Esophagus squamous epithelium (tissue), 4 donors: ENCODE measurements at regions not wholly inside any gene's neighbourhood (a gene's known extent, or its start where the extent isn't known, plus 50 kb on each side); places are given as distances from the start of the nearest gene placed in this dataset.

Experiments used
- POLR2A ChIP-seq, 4 donors: fragments of 450-650 bp; IDR thresholded peaks; one replicate each; pipeline ENCODE4 v1.6.1; 2017; ENCODE audit warnings: antibody characterized with exemption in 4 of 4, mild to moderate bottlenecking in 4 of 4, moderate library complexity in 3 of 4
- TF ChIP-seq, protein P1 (sequence below), 6 experiments: fragments of 450-650 bp in 4 of 6; fragments of 200-600 bp in 2 of 6; sonication (generic) in 2 of 6; IDR thresholded peaks; one replicate each; pipeline ENCODE4 v1.5.1; 2016 to 2019; ENCODE audit warnings: antibody characterized with exemption in 6 of 6, mild to moderate bottlenecking in 4 of 6, moderate library complexity in 4 of 6

DNA sequence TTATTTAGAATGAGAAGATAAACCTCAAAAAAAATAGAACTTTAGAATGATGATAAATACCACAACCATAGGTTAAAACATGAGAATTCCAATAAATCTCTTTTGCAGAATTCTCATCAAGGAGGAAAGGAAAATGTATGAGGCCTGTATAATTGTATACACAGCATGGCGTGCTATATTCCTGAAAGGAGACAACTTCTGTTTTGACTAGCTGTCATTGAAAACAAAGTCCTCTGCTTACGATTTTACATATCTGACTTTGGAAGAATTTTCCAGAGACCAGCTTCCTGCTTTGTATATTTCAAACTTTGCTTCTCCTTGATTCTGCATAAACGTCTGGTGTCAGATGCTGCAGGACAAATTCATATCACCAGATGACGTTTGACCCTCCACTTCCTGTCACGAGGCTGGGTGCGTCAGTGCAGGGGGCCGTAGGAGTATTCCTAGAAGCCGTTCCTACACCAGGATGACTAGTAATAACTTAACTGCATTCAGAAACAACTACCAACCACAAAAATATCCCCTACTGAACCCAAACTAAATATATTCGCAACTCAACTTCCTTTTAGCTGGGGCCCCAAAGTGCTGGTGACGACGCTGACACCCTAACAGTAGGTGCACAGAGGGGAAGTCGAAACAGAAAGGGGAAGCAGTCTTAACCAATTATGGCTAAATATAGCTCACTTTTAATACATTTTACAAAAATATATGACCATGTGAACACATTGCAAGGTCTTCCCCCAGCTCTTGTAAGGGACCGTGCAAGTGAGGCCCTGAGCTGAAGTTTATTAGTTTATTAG lies 178.6 kb upstream of the INHBA start:
- TF ChIP-seq, protein P1, sequence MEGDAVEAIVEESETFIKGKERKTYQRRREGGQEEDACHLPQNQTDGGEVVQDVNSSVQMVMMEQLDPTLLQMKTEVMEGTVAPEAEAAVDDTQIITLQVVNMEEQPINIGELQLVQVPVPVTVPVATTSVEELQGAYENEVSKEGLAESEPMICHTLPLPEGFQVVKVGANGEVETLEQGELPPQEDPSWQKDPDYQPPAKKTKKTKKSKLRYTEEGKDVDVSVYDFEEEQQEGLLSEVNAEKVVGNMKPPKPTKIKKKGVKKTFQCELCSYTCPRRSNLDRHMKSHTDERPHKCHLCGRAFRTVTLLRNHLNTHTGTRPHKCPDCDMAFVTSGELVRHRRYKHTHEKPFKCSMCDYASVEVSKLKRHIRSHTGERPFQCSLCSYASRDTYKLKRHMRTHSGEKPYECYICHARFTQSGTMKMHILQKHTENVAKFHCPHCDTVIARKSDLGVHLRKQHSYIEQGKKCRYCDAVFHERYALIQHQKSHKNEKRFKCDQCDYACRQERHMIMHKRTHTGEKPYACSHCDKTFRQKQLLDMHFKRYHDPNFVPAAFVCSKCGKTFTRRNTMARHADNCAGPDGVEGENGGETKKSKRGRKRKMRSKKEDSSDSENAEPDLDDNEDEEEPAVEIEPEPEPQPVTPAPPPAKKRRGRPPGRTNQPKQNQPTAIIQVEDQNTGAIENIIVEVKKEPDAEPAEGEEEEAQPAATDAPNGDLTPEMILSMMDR (IDR thresholded peaks at IDR 0.05): no peak
- no peak for TF ChIP-seq POLR2A (IDR thresholded peaks at IDR 0.05)
